Suprapubic skin (tissue), 4 donors: ENCODE measurements at regions not wholly inside any gene's neighbourhood (a gene's known extent, or its start where the extent isn't known, plus 50 kb on each side); places are given as distances from the start of the nearest gene placed in this dataset.
"Not testable (repeated sequence)": the region's sequence is repeated elsewhere in the genome, so short reads cannot be mapped to it uniquely, and the experiment has no call there.

Experiments
- POLR2A ChIP-seq, 2 donors: fragments of 450-650 bp; IDR thresholded peaks; one replicate each; pipeline ENCODE4 v1.6.1; 2017; ENCODE audit warnings: antibody characterized with exemption in 2 of 2, mild to moderate bottlenecking in 2 of 2, moderate library complexity in 2 of 2
- POLR2AphosphoS5 ChIP-seq, 3 donors: sonication (generic); formaldehyde crosslinking; IDR thresholded peaks; one replicate each; pipeline ENCODE4 v1.6.1; 2017; ENCODE audit warnings: antibody characterized with exemption in 3 of 3
- TF ChIP-seq, protein P1 (sequence below), 2 donors: fragments of 200-600 bp in 1 of 2; fragments of 450-650 bp in 1 of 2; sonication (generic) in 1 of 2; IDR thresholded peaks; one replicate each; pipeline ENCODE4 v1.5.1; 2016 to 2019; ENCODE audit warnings: antibody characterized with exemption in 2 of 2, mild to moderate bottlenecking in 1 of 2, moderate library complexity in 1 of 2

DNA sequence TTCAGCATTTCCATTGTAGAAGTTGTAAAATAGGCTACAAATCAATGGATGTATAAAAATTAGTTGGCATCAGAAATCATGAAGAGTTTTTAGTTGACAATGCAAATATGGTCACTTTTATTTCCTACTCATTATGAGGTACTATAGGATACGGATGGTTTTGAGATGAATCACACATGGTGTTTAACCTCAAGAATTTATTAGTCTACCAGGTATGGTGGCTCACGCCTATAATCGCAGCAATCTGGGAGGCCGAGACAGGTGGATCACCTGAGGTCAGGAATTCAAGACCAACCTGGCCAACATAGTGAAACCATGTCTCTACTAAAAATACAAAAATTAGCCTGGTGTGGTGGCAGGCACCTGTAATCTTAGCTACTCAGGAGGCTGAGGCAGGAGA is 1119.0 kb downstream of the NXPH1 start:
- TF ChIP-seq POLR2A, POLR2AphosphoS5 (IDR thresholded peaks at IDR 0.05): not testable (repeated sequence)
- TF ChIP-seq, protein P1, sequence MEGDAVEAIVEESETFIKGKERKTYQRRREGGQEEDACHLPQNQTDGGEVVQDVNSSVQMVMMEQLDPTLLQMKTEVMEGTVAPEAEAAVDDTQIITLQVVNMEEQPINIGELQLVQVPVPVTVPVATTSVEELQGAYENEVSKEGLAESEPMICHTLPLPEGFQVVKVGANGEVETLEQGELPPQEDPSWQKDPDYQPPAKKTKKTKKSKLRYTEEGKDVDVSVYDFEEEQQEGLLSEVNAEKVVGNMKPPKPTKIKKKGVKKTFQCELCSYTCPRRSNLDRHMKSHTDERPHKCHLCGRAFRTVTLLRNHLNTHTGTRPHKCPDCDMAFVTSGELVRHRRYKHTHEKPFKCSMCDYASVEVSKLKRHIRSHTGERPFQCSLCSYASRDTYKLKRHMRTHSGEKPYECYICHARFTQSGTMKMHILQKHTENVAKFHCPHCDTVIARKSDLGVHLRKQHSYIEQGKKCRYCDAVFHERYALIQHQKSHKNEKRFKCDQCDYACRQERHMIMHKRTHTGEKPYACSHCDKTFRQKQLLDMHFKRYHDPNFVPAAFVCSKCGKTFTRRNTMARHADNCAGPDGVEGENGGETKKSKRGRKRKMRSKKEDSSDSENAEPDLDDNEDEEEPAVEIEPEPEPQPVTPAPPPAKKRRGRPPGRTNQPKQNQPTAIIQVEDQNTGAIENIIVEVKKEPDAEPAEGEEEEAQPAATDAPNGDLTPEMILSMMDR (IDR thresholded peaks at IDR 0.05), result not testable (repeated sequence)
